WTC11 (cell line): ENCODE measurements at regions not wholly inside any gene's neighbourhood (a gene's known extent, or its start where the extent isn't known, plus 50 kb on each side); places are given as distances from the start of the nearest gene placed in this dataset.

ENCODE experiments used
- ATAC-seq: fragments of 200-7000 bp; cut with Tn5 transposase; 2 replicates; pipeline ENCODE4 v1.10.0; 2021; ENCODE audit warnings: mild to moderate bottlenecking, moderate library complexity
- CTCF ChIA-PET: fragments of 300-600 bp; sonication (Branson Sonifier 250); formaldehyde crosslinking; loops from one replicate; lab custom pipeline; 2021; ENCODE audit warnings: antibody characterized with exemption; lab: Charles Lee
- POLR2A ChIA-PET: fragments of 350-600 bp; sonication (Branson Sonifier 250); formaldehyde crosslinking; loops from one replicate; lab custom pipeline; 2021; ENCODE audit warnings: antibody characterized with exemption; lab: Charles Lee
- DNase-seq: peaks from one replicate; pipeline ENCODE4 v3.0.0; 2021; ENCODE audit warnings: low spot score
- H3K27ac Mint-ChIP-seq: 2 replicates; pipeline ENCODE4 v1.8.0; 2021; ENCODE audit warnings: mixed read lengths
- H3K27me3 Mint-ChIP-seq: 2 replicates; pipeline ENCODE4 v1.8.0; 2021; ENCODE audit warnings: low read depth, mild to moderate bottlenecking, moderate library complexity, mixed read lengths
- H3K36me3 Mint-ChIP-seq: 2 replicates; pipeline ENCODE4 v1.8.0; 2021; ENCODE audit warnings: mixed read lengths
- H3K4me1 Mint-ChIP-seq: 2 replicates; pipeline ENCODE4 v1.8.0; 2022; ENCODE audit warnings: mixed read lengths
- H3K4me3 Mint-ChIP-seq: 2 replicates; pipeline ENCODE4 v1.8.0; 2021; ENCODE audit warnings: mild to moderate bottlenecking, moderate library complexity, mixed read lengths
- H3K9me3 Mint-ChIP-seq: 2 replicates; pipeline ENCODE4 v1.8.0; 2021; ENCODE audit warnings: mixed read lengths
- AR ChIP-seq: fragments of 250-450 bp; sonication (Bioruptor Pico); IDR thresholded peaks from 2 replicates; pipeline ENCODE4 v1.9.0; 2021; ENCODE audit warnings: mild to moderate bottlenecking
- ATF1 ChIP-seq: sonication (generic); formaldehyde crosslinking; IDR thresholded peaks from 2 replicates; pipeline ENCODE4 v1.8.1; 2023; ENCODE audit warnings: mild to moderate bottlenecking, moderate library complexity, missing genetic modification reagents
- CREB1 ChIP-seq: sonication (generic); formaldehyde crosslinking; IDR thresholded peaks from 2 replicates; pipeline ENCODE4 v1.8.0; 2023; ENCODE audit warnings: mild to moderate bottlenecking, missing genetic modification reagents
- CTCF ChIP-seq: fragments of 200-600 bp; IDR thresholded peaks from 2 replicates; pipeline ENCODE4 v1.8.0; 2022; ENCODE audit warnings: antibody characterized with exemption
- EMX1 ChIP-seq: fragments of 250-450 bp; sonication (Bioruptor Pico); IDR thresholded peaks from 2 replicates; pipeline ENCODE4 v1.8.0; 2021; ENCODE audit warnings: mild to moderate bottlenecking
- ETV6 ChIP-seq: sonication (generic); formaldehyde crosslinking; IDR thresholded peaks from 2 replicates; pipeline ENCODE4 v1.8.1; 2022; ENCODE audit warnings: mild to moderate bottlenecking, missing genetic modification reagents
- FOXP1 ChIP-seq: sonication (generic); formaldehyde crosslinking; IDR thresholded peaks from 2 replicates; pipeline ENCODE4 v1.8.0; 2022; ENCODE audit warnings: missing genetic modification reagents, mild to moderate bottlenecking, moderate library complexity, borderline replicate concordance
- KAT7 ChIP-seq: sonication (generic); formaldehyde crosslinking; IDR thresholded peaks from 2 replicates; pipeline ENCODE4 v1.8.1; 2023; ENCODE audit warnings: missing genetic modification reagents, mild to moderate bottlenecking, borderline replicate concordance
- MLX ChIP-seq: sonication (generic); formaldehyde crosslinking; IDR thresholded peaks from 2 replicates; pipeline ENCODE4 v1.8.1; 2023; ENCODE audit warnings: mild to moderate bottlenecking, missing genetic modification reagents, moderate library complexity
- MXD4 ChIP-seq: fragments of 250-450 bp; sonication (Bioruptor Pico); IDR thresholded peaks from 2 replicates; pipeline ENCODE4 v1.8.0; 2021; ENCODE audit warnings: mild to moderate bottlenecking, moderate library complexity, borderline replicate concordance
- NFATC4 ChIP-seq: fragments of 250-450 bp; sonication (Bioruptor Pico); IDR thresholded peaks from 2 replicates; pipeline ENCODE4 v1.9.0; 2021; ENCODE audit warnings: mild to moderate bottlenecking
- NR1H2 ChIP-seq: sonication (generic); formaldehyde crosslinking; IDR thresholded peaks from 2 replicates; pipeline ENCODE4 v1.9.0; 2021; ENCODE audit warnings: mild to moderate bottlenecking, moderate library complexity, missing genetic modification reagents
- OVOL2 ChIP-seq: fragments of 250-450 bp; sonication (Bioruptor Pico); IDR thresholded peaks from 2 replicates; pipeline ENCODE4 v1.9.0; 2021; ENCODE audit warnings: mild to moderate bottlenecking, borderline replicate concordance
- RELA ChIP-seq: sonication (generic); formaldehyde crosslinking; IDR thresholded peaks from 2 replicates; pipeline ENCODE4 v1.8.1; 2022; ENCODE audit warnings: missing genetic modification reagents, mild to moderate bottlenecking, borderline replicate concordance
- RORB ChIP-seq: fragments of 250-450 bp; sonication (Bioruptor Pico); IDR thresholded peaks from 2 replicates; pipeline ENCODE4 v1.9.0; 2021; ENCODE audit warnings: mild to moderate bottlenecking
- SMAD3 ChIP-seq: sonication (generic); formaldehyde crosslinking; IDR thresholded peaks from 2 replicates; pipeline ENCODE4 v1.8.0; 2022; ENCODE audit warnings: missing genetic modification reagents, mild to moderate bottlenecking, borderline replicate concordance
- SP1 ChIP-seq: sonication (generic); formaldehyde crosslinking; conservative IDR thresholded peaks from 2 replicates; pipeline ENCODE4 v1.8.1; 2022; ENCODE audit warnings: missing genetic modification reagents
- TEAD1 ChIP-seq: sonication (generic); formaldehyde crosslinking; IDR thresholded peaks from 2 replicates; pipeline ENCODE4 v1.8.0; 2022; ENCODE audit warnings: mild to moderate bottlenecking, missing genetic modification reagents
- TEAD4 ChIP-seq: sonication (generic); formaldehyde crosslinking; IDR thresholded peaks from 2 replicates; pipeline ENCODE4 v1.8.0; 2022; ENCODE audit warnings: mild to moderate bottlenecking, missing genetic modification reagents
- USF2 ChIP-seq: sonication (generic); formaldehyde crosslinking; IDR thresholded peaks from 2 replicates; pipeline ENCODE4 v1.8.1; 2023; ENCODE audit warnings: mild to moderate bottlenecking, missing genetic modification reagents, moderate library complexity
- ZBTB43 ChIP-seq: sonication (generic); formaldehyde crosslinking; IDR thresholded peaks from 2 replicates; pipeline ENCODE4 v1.8.1; 2023; ENCODE audit warnings: mild to moderate bottlenecking, missing genetic modification reagents
- ZMAT4 ChIP-seq: fragments of 250-450 bp; sonication (Bioruptor Pico); IDR thresholded peaks from 2 replicates; pipeline ENCODE4 v1.9.0; 2021; ENCODE audit warnings: mild to moderate bottlenecking
- ZNF138 ChIP-seq: sonication (generic); formaldehyde crosslinking; conservative IDR thresholded peaks from 2 replicates; pipeline ENCODE4 v1.8.1; 2022; ENCODE audit warnings: mild to moderate bottlenecking, moderate library complexity, missing genetic modification reagents
- ZNF416 ChIP-seq: fragments of 250-450 bp; sonication (Bioruptor Pico); IDR thresholded peaks from 2 replicates; pipeline ENCODE4 v1.9.0; 2021; ENCODE audit warnings: mild to moderate bottlenecking, inconsistent platforms

GRCh38 chr19:23547156-23547555 is 139.9 kb downstream of the ZNF675 start:
- CTCF ChIA-PET, result no interaction called here
- POLR2A ChIA-PET, result no interaction called here
- no peak for ATAC-seq
- Mint-ChIP-seq H3K9me3 (peaks cover 54% of the 10 kb centered on the region), H3K27me3 (peaks cover 59% of the 10 kb centered on the region), H3K36me3 (peaks cover 47% of the 10 kb centered on the region), H3K4me3 (no peak overlapping the region), H3K27ac (no peak overlapping the region), H3K4me1 (peaks cover 11% of the 10 kb centered on the region)
- DNase-seq, result no peak
- TF ChIP-seq TEAD1 (CRISPR knock-in tag) (no peak), RELA (CRISPR knock-in tag) (no peak), EMX1 (CRISPR knock-in tag) (no peak), AR (CRISPR knock-in tag) (no peak), OVOL2 (CRISPR knock-in tag) (no peak)

- TF ChIP-seq FOXP1 (CRISPR knock-in tag), result no peak
- TF ChIP-seq ATF1 (CRISPR knock-in tag), result no peak
- no peak for TF ChIP-seq CREB1 (CRISPR knock-in tag)
- no peak for TF ChIP-seq KAT7
- TF ChIP-seq SMAD3 (CRISPR knock-in tag), result no peak
- TF ChIP-seq ZBTB43 (CRISPR knock-in tag), result no peak
- no peak for TF ChIP-seq ETV6
- TF ChIP-seq NR1H2 (CRISPR knock-in tag), result no peak
- TF ChIP-seq USF2, result no peak
- no peak for TF ChIP-seq ZMAT4 (CRISPR knock-in tag)
- TF ChIP-seq CTCF, result no peak
- no peak for TF ChIP-seq SP1 (CRISPR knock-in tag)
- no peak for TF ChIP-seq RORB
- no peak for TF ChIP-seq TEAD4
- TF ChIP-seq ZNF138 (CRISPR knock-in tag), result no peak
- no peak for TF ChIP-seq NFATC4 (CRISPR knock-in tag)
- no peak for TF ChIP-seq MLX (CRISPR knock-in tag)
- no peak for TF ChIP-seq MXD4 (CRISPR knock-in tag)
- no peak for TF ChIP-seq ZNF416 (CRISPR knock-in tag)
- Mint-ChIP-seq H3K27me3 (peaks cover 38% of the 10 kb centered on the region), H3K4me3 (no peak overlapping the region), H3K36me3 (peaks cover 35% of the 10 kb centered on the region), H3K27ac (no peak overlapping the region), H3K4me1 (no peaks in the 10 kb centered on the region), H3K9me3 (peaks cover 79% of the 10 kb centered on the region)
- no peak for DNase-seq
- ChIA-PET CTCF (no interaction called here), POLR2A (no interaction called here)
- ATAC-seq, result no peak
Measured at GRCh38 chr19:23543351-23543750, 143.7 kb downstream of the ZNF675 start.
